GM12878 (cell line): ENCODE measurements at regions not wholly inside any gene's neighbourhood (a gene's known extent, or its start where the extent isn't known, plus 50 kb on each side); places are given as distances from the start of the nearest gene placed in this dataset.

ENCODE experiments used
- ATAC-seq: fragments of 200-7000 bp; cut with Tn5 transposase; 3 replicates; pipeline ENCODE4 v1.9.1; 2020; ENCODE audit warnings: mild to moderate bottlenecking, moderate library complexity
- BruUV-seq: library from RNA; stranded (reverse); fragments of 400-500 nt; replicated peaks from 2 replicates; lab custom pipeline; 2021; lab: Mats Ljungman, UMichigan
- CTCF ChIA-PET: fragments of 300-600 bp; sonication (Branson Sonifier 250); formaldehyde crosslinking; extraction: SDS; loops from one replicate; lab custom pipeline; 2021; ENCODE audit warnings: inconsistent platforms; lab: Yijun Ruan, JAX
- POLR2A ChIA-PET: fragments of 350-600 bp; formaldehyde crosslinking; extraction: SDS; loops from one replicate; lab custom pipeline; 2021; ENCODE audit warnings: inconsistent platforms; lab: Charles Lee
- RAD21 ChIA-PET: fragments of 300-600 bp; sonication (Branson Sonifier 250); formaldehyde crosslinking; loops from one replicate; lab custom pipeline; 2023; ENCODE audit warnings: antibody characterized with exemption; ENCODE audit not compliant: unreplicated experiment; lab: Charles Lee
- SMC1A ChIA-PET: fragments of 300-600 bp; sonication (Branson Sonifier 250); formaldehyde crosslinking; loops from one replicate; lab custom pipeline; 2023; ENCODE audit not compliant: unreplicated experiment, uncharacterized antibody; lab: Charles Lee
- DNase-seq: peaks from one replicate; pipeline ENCODE4 v3.0.0-alpha.2; 2011; ENCODE audit warnings: low read depth, low spot score
- FAIRE-seq: peaks from 3 replicates; lab custom pipeline; 2011; peaks lifted over from hg19 to GRCh38; lab: Jason Lieb, UNC
- H2AFZ ChIP-seq: 2 replicates; pipeline ENCODE4 v1.6.0; 2011; ENCODE audit warnings: low read depth, low read length, control low read depth; ENCODE audit not compliant: control insufficient read depth
- H3K27ac ChIP-seq: 2 replicates; pipeline ENCODE4 v1.5.1; 2011; ENCODE audit warnings: control low read depth; ENCODE audit not compliant: control insufficient read depth, insufficient read depth
- H3K27me3 ChIP-seq, 2 experiments: replicated peaks in 1 of 2; 2 replicates each; pipeline versions ENCODE4 v1.6.0 to v1.6.1; 2011; ENCODE audit warnings: low read length in 1 of 2; ENCODE audit not compliant: control insufficient read depth in 2 of 2, insufficient read depth in 2 of 2
- H3K36me3 ChIP-seq, 2 experiments: 2 replicates each; pipeline ENCODE4 v1.5.1; 2011; ENCODE audit warnings: low read length in 1 of 2; ENCODE audit not compliant: control insufficient read depth in 2 of 2, insufficient read depth in 2 of 2
- H3K4me1 ChIP-seq: 2 replicates; pipeline ENCODE4 v1.6.1; 2011; ENCODE audit warnings: mild to moderate bottlenecking, low read length, moderate library complexity, mixed read lengths; ENCODE audit not compliant: control insufficient read depth, insufficient read depth
- H3K4me2 ChIP-seq: 2 replicates; pipeline ENCODE4 v1.6.0; 2011; ENCODE audit warnings: control low read depth; ENCODE audit not compliant: control insufficient read depth, insufficient read depth
- H3K4me3 ChIP-seq: fragments of 200-600 bp; sonication (generic); 2 replicates; pipeline ENCODE4 v1.5.1; 2016
- H3K79me2 ChIP-seq: 2 replicates; pipeline ENCODE4 v1.6.0; 2011; ENCODE audit warnings: low read length; ENCODE audit not compliant: control insufficient read depth, insufficient read depth
- H3K9ac ChIP-seq: 2 replicates; pipeline ENCODE4 v1.8.0; 2011; ENCODE audit warnings: low read length, control low read depth, mixed read lengths; ENCODE audit not compliant: control insufficient read depth, insufficient read depth
- H3K9me3 ChIP-seq: replicated peaks from 3 replicates; pipeline ENCODE4 v1.5.1; 2011; ENCODE audit warnings: mild to moderate bottlenecking, low read length; ENCODE audit not compliant: control insufficient read depth, insufficient read depth
- H4K20me1 ChIP-seq: 2 replicates; pipeline ENCODE4 v1.6.0; 2011; ENCODE audit not compliant: control insufficient read depth, insufficient read depth
- CHD2 ChIP-seq: IDR thresholded peaks from 2 replicates; pipeline ENCODE4 v1.6.1; 2011; ENCODE audit warnings: low read depth, low read length, improper control_type of control experiment, borderline replicate concordance
- EED ChIP-seq: sonication (generic); IDR thresholded peaks from 2 replicates; pipeline ENCODE4 v1.6.1; 2016; ENCODE audit warnings: antibody characterized with exemption, low read depth
- ZNF24 ChIP-seq: fragments of 450-650 bp; IDR thresholded peaks from 2 replicates; pipeline ENCODE4 v1.6.1; 2017; ENCODE audit warnings: antibody characterized with exemption, mild to moderate bottlenecking
- WGBS: methylation state at CpG from one replicate; pipeline ENCODE4 v1.1.6; 2016; ENCODE audit warnings: low lambda C conversion rate; ENCODE audit not compliant: insufficient replicate concordance, insufficient coverage; ENCODE audit errors: missing lambda C conversion rate; 5-methylcytosine and 5-hydroxymethylcytosine counted together
- in situ Hi-C: fragments of 300-500 bp; cut with MboI; formaldehyde crosslinking; loops from 9 replicates; pipeline ENCODE4 v1.14.3; 2018; ENCODE audit warnings: mixed read lengths
- intact Hi-C: fragments of 100-400 bp; cut with micrococcal nuclease; formaldehyde crosslinking; loops from one replicate; pipeline ENCODE4 v1.14.2; 2022; ENCODE audit not compliant: unreplicated experiment

DNA sequence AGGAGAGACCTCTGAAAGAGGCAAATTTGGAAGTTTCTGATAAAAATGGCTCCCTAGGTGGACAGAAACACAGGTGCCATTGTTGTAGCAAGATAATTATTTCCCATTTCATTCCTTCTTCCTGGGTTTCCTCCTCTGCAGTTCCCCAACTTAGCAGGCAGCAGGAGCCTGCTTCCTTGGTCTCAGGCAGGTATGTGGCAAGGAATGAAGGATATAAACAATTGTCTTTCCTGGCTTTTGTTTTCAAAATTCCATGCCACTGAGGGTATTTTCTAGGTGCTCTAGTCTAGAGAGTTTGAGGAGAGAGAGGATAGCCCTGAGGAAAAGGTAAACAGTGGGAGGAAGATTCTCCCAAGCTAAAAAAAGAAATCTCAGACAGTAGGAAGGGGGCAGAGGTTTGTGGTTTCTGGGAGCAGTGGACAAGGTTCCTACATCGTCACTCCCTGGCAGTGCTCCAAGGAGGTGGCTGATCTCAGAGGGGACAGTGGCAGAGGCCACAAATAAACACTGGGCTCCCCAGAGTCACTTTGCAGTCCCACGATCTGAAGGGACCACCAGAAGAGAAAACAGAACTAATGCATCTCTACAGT, 82.6 kb upstream of the IGF1 start:
- Histone ChIP-seq H4K20me1 (no peaks in the 10 kb centered on the region), H3K79me2 (no peaks in the 10 kb centered on the region), H3K4me2 (no peak overlapping the region), H3K4me1 (no peaks in the 10 kb centered on the region), H3K36me3 (no peaks in the 10 kb centered on the region), H3K9me3 (peaks cover 2% of the 10 kb centered on the region; the same call in 1 of the 3 replicates), H3K27ac (no peak overlapping the region), H3K9ac (no peak overlapping the region), H3K27me3 (no peaks in the 10 kb centered on the region), H3K4me3 (no peak overlapping the region), H2AFZ (no peak overlapping the region)
- ChIA-PET CTCF (interaction anchor here (0.6 kb wide), 1 partner anchor 96 kb away, joined by 3 read pairs; no protein-coding TSS in a partner anchor), POLR2A (no interaction called here), RAD21 (no interaction called here), SMC1A (no interaction called here)
- FAIRE-seq, result no peak
- 0% methylated on average over 2 of the region's 2 CpGs for WGBS
- intact Hi-C loops, result no loop called here
- no peak for TF ChIP-seq CHD2
- no TSS peak for BruUV-seq
- no peak for DNase-seq
- no peak for ATAC-seq
- in situ Hi-C loops, result no loop called here

DNA sequence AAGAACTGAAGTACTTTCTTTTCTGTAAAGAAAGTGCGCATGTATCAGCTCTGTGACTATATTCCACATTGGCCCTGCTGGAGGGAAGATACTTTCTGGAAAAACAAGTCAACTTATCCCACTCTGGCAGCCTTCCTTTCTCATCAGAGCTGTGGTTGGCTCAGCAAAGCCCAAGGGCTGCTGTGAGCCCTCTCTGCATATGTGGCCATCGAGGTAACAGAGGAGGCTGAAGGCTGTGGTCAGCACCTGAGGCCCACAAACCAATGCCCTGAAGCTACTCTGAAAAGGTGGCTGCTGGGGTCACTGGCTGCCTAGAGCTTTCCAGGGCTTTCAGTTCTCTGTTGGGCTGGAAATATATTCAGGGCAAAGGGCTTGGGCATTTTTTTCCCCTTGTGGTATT, 70.8 kb upstream of the IGF1 start:
- H3K79me2 ChIP-seq, result no peaks in the 10 kb centered on the region
- TF ChIP-seq EED, result no peak
- no peak for TF ChIP-seq ZNF24
- CTCF ChIA-PET, result interaction anchor here (0.6 to 4.3 kb wide), 3 partner anchors 7 to 793 kb away, joined by 3 to 13 read pairs (median 3); no protein-coding TSS in a partner anchor
- H3K4me3 ChIP-seq, result no peak overlapping the region
- no peak overlapping the region for H2AFZ ChIP-seq
- H3K4me1 ChIP-seq, result no peaks in the 10 kb centered on the region
- no peak overlapping the region for H3K9ac ChIP-seq
- no peaks in the 10 kb centered on the region for H3K27me3 ChIP-seq
- intact Hi-C loops, result no loop called here
- no peak for FAIRE-seq
- DNase-seq, result no peak
- no peaks in the 10 kb centered on the region for H4K20me1 ChIP-seq
- POLR2A ChIA-PET, result interaction anchor here (0.6 kb wide), 1 partner anchor 190 kb away, joined by 3 read pairs; no protein-coding TSS in a partner anchor
- 34% methylated on average over 2 of the region's 2 CpGs for WGBS
- no peak overlapping the region for H3K4me2 ChIP-seq
- no peaks in the 10 kb centered on the region for H3K36me3 ChIP-seq
- ATAC-seq, result no peak
- BruUV-seq, result no TSS peak
- RAD21 ChIA-PET, result interaction anchor here (0.6 to 0.7 kb wide), 2 partner anchors 260 to 720 kb away, joined by 3 to 4 read pairs; no protein-coding TSS in a partner anchor
- no peaks in the 10 kb centered on the region for H3K9me3 ChIP-seq
- no peak overlapping the region for H3K27ac ChIP-seq
- in situ Hi-C loops, result no loop called here
- SMC1A ChIA-PET, result interaction anchor here (0.6 to 1.6 kb wide), 3 partner anchors 250 to 652 kb away, joined by 3 to 4 read pairs (median 3); no protein-coding TSS in a partner anchor
